Fibroblast of skin of back (primary cell): ENCODE measurements at regions not wholly inside any gene's neighbourhood (a gene's known extent, or its start where the extent isn't known, plus 50 kb on each side); places are given as distances from the start of the nearest gene placed in this dataset.
"Not testable (repeated sequence)": the region's sequence is repeated elsewhere in the genome, so short reads cannot be mapped to it uniquely, and the experiment has no call there.

Experiments
- DNase-seq: peaks from one replicate; pipeline ENCODE4 v3.0.0-alpha.2; 2013

DNA sequence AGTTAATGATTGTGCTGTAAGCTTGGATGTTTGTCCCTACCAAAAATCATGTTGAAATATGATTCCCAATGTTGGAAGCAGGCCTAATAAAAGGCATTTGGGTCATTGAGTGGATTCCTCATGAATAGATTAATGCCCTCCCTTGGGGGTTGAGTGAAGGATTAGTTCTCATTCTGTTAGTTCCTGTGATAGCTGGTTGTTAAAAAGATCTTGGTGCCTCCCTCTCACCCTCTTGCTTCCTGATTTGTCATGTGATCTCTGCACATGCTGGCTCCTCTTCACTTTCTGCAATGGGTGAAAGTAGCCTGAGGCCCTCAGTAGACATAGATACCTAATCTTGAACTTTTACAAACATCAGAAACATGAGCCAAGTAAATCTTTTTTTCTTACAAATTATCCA is 115.6 kb upstream of the HCRTR2 start:
- no peak for DNase-seq

- no peak for DNase-seq
Observed at GRCh38 chr6:55064711-55065420, 109.4 kb upstream of the HCRTR2 start.

- DNase-seq = peak; percentile 58
Observed at GRCh38 chr6:55069132-55069781, 105.1 kb upstream of the HCRTR2 start.

DNA sequence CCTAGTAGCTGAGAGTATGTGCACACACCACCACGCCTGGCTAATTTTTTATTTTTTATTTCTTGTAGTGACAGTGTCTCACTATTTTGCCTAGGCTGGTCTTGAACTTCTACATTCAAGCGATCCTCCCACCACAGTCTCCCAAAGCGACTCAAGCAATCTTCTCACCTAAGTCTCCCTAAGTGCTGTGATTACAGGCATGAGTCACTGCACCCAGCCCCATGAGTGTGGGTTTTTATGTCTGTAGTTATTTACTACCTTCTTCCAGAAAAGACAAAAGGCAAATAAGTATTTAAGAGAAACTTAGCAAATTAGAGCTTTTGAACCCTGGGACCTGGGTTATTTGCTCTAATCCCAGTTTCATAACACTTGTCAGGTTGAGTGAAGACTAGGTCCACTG is 92.3 kb upstream of the HCRTR2 start:
- DNase-seq = no peak

- DNase-seq = peak; percentile 4
Observed at GRCh38 chr6:55088011-55088410, 86.3 kb upstream of the HCRTR2 start.

DNA sequence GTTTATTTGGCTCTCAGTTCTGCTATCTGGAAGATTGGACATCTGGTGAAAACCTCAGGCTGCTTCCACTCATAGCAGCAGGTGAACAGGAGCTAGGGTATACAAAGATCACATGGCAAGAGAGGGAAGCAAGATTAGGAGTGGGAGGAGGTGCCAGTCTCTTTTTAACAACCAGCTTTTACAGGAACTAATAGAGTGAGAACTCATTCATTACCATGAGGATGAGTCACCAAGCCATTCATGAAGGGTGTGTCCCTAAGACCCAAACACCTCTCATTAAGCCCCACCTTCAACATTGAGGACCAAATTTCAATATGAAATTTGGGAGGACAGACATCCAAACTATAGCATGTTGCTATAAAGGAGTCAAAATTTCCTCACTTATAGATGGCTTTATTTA is 85.4 kb upstream of the HCRTR2 start:
- DNase-seq = no peak

DNA sequence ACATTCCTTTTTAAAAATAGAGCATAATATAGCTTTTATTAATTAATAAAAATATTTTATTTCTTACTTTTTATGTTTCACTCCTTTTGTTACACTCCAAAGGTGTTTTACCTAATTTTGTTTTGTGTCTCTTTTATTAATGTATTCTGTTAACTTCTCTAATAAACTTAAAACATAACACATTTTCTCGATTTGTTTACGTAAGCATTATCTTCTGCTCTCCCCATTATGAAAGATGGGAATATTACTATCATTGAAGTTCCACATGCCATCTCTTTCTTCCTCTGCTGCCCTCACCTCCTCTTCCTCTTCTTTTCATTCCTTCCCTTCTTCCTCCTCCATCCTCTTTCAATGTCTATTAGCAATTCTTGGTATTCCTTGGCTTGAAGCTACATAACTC is 85.0 kb upstream of the HCRTR2 start:
- no peak for DNase-seq

GRCh38 chr6:55100686-55101085 is 73.6 kb upstream of the HCRTR2 start:
- DNase-seq = no peak

GRCh38 chr6:55101157-55101556 is 73.2 kb upstream of the HCRTR2 start:
- DNase-seq = no peak

DNA sequence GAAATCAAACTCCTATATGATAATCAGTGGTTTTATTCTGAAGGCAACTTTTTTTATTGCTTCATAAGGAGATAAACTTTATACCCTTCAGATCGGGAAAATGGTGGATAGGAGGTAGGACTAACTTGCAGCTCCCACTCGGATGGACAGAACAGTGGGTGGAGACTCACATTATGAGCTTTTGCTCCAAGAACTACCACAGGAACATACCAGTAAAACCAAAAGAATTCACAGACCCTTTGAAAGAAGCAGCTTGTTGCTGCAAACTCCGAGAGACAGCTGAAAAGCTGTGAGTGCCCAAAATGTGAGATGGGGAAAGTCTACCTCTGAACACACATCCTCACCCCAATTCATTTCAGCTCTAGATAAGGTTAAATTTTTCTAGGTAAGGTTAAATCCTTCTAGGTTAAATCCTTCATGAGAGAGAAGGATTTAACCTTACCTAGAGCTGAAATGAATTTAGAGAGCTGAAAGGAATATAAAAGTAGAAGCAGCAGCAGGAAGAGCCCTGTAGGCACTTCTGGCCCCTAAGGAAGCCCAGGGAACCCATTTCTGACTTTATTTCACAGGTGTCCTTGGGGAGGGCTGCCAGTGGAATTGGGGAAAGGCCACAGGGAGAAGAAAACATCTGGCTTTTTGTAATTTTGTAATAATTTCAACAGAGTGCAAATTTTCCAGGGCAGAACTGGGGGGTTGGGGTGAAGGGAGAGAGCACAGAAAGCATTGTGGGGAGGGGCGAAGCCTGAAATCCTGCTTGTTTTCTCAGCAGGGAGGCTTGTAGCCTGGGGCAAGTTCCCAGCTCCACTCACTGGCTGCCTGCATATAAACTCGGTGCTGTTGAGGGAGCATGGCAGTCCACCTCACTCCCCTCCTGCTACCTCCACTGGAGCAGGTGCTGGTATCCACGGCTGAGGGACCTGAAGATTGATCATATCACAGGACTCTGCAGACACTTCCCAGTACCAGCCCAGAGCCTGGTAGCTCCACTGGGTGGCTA is 65.9 kb upstream of the HCRTR2 start:
- DNase-seq = peak; percentile 32

DNA sequence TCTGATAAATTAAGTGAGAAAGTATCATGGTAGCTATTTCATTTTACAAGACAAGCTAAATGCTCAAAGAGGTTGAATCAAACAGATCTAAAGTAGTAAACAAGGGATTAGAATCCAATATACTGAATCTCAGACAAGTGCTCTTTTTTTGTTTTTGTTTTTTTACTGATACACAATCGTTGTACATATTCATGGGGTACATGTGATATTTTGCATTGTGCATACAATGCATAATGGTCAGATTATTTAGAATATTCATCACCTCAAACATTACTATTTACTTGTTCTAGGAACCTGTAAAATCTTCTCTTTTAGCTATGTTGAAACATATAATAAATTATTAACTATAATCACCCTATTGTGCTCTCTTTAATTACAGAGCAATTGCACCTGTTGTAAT is 57.0 kb upstream of the HCRTR2 start:
- no peak for DNase-seq

DNA sequence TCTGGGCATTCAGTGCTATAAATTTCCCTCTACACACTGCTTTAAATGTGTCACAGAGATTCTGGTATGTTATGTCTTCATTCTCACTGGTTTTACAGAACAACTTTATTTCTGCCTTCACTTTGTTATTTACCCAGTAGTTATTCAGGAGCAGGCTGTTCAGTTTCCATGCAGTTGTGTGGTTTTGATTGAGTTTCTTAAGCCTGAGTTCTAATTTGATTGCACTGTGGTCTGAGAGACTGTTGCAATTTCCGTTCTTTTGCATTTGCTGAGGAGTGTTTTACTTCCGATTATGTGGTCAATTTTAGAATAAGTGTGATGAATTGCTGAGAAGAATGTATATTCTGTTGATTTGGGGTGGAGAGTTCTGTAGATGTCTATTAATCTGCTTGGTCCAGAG is 50.1 kb upstream of the HCRTR2 start:
- not testable (repeated sequence) for DNase-seq
